LoVo (cell line): ENCODE measurements at regions not wholly inside any gene's neighbourhood (a gene's known extent, or its start where the extent isn't known, plus 50 kb on each side); places are given as distances from the start of the nearest gene placed in this dataset.

ENCODE experiments used
- DNase-seq: peaks from one replicate; pipeline ENCODE4 v3.0.0-alpha.2; 2016; ENCODE audit warnings: low spot score

DNA sequence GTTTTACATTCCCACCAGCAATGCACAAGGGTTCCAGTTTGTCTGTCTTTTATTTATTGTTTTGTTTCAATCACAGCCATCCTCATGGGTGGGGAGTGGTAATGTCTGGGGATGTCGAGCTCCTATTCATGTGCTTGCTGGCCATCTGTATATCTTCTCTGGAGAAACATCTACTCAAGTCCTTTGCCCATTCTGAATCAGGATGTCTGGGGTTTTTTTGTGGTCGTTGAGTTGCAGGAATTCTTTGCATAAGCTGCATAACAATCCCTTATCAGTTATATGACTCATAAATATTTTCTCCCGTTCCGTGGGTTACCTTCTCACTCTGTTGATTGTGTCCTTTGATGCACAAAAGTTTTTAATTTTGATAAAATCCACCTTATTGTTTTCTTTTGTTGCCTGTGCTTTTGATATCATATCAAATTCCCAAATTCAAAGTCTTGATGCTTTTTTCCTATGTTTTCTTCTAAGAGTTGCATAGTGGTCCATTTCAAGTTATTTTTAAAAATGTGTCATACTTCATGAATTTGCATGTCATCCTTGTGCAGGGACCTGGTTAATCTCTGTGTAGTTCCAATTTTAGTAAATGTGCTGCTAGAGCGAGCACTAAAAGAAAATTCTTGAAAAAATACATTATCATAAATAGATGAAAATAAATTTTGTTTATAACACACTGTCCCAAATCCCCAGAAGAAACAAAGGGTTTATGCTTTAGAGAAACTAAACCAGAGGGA is 54.9 kb upstream of the PDE10A start:
- DNase-seq: no peak

DNA sequence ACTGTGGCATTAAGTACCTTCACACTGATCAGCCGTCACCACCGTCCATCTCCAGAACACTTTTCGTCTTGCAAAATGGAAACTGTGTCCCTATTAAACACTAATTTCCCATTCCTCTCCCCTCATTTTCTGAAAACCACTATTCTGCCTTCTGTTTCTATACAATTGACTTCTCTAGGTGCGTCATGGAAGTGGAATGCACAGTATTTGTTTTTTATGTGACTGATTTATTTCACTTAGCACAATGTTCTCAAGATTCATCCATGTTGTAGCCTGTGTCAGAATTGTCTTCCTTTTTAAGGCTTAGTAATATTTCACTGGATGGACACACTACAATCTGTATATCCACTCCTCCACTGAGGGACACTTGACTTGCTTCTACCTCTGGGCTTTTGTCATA is 53.8 kb upstream of the PDE10A start:
- no peak for DNase-seq

GRCh38 chr6:165715428-165715827 is 52.4 kb upstream of the PDE10A start:
- DNase-seq: no peak

GRCh38 chr6:165714907-165715306 is 51.9 kb upstream of the PDE10A start:
- DNase-seq: no peak

- DNase-seq: no peak
Measured at GRCh38 chr6:165713845-165714466, 50.9 kb upstream of the PDE10A start.
